ENCODE measurements at regions not wholly inside any gene's neighbourhood (a gene's known extent, or its start where the extent isn't known, plus 50 kb on each side); places are given as distances from the start of the nearest gene placed in this dataset.

- TF ChIP-seq YY1 (IDR thresholded peaks at IDR 0.05; ENCODE audit: insufficient read depth, insufficient replicate concordance, low read depth, low read length) (no peak), HINFP (CRISPR knock-in tag; IDR thresholded peaks at IDR 0.05; ENCODE audit: low read depth) (no peak)
Measured at GRCh38 chr11:116043857-116044256, 539.6 kb upstream of the CADM1 start.

Measured in HepG2 (cell line).